Endothelial cell of umbilical vein (primary cell): ENCODE measurements at regions not wholly inside any gene's neighbourhood (a gene's known extent, or its start where the extent isn't known, plus 50 kb on each side); places are given as distances from the start of the nearest gene placed in this dataset.

Experiments used
- BruUV-seq: library from RNA; stranded (reverse); fragments of 400-500 nt; replicated peaks from 2 replicates; lab custom pipeline; 2021; lab: Mats Ljungman, UMichigan
- CTCF ChIA-PET: fragments of 300-600, 350-600 bp; sonication (Branson Sonifier 250); formaldehyde crosslinking; loops from one replicate; lab custom pipeline; 2021; ENCODE audit warnings: antibody characterized with exemption, inconsistent platforms; lab: Charles Lee
- POLR2A ChIA-PET: fragments of 300-600, 350-600 bp; sonication (Branson Sonifier 250); formaldehyde crosslinking; loops from one replicate; lab custom pipeline; 2021; ENCODE audit warnings: antibody characterized with exemption, inconsistent platforms; lab: Charles Lee
- DNase-seq: peaks from one replicate; pipeline ENCODE4 v3.0.0-alpha.2; 2011; ENCODE audit warnings: low read depth, low spot score
- FAIRE-seq: peaks from 2 replicates; lab custom pipeline; 2011; peaks lifted over from hg19 to GRCh38; lab: Jason Lieb, UNC
- H2AFZ ChIP-seq: 2 replicates; pipeline ENCODE4 v1.6.0; 2012; ENCODE audit warnings: low read depth, low read length, control low read depth, inconsistent platforms
- H3K27ac ChIP-seq: 2 replicates; pipeline ENCODE4 v1.5.1; 2011; ENCODE audit warnings: low read depth, mild to moderate bottlenecking, control low read depth, low read length, moderate library complexity; ENCODE audit not compliant: insufficient read depth
- H3K27me3 ChIP-seq, 2 experiments: 2 replicates each; pipeline versions ENCODE4 v1.6.0 to v1.6.1; 2011; ENCODE audit warnings: low read length in 2 of 2, mixed read lengths in 1 of 2; ENCODE audit not compliant: control insufficient read depth in 2 of 2, insufficient read depth in 2 of 2
- H3K36me3 ChIP-seq, 2 experiments: 2 replicates in 1 of 2; 3 replicates in 1 of 2; pipeline ENCODE4 v1.5.1; 2011; ENCODE audit warnings: low read length in 2 of 2, mild to moderate bottlenecking in 1 of 2, moderate library complexity in 1 of 2; ENCODE audit not compliant: control insufficient read depth in 2 of 2, insufficient read depth in 2 of 2; ENCODE audit errors: extremely low read depth in 1 of 2
- H3K4me1 ChIP-seq: 3 replicates; pipeline ENCODE4 v1.5.1; 2011; ENCODE audit warnings: mild to moderate bottlenecking, low read length; ENCODE audit not compliant: control insufficient read depth, insufficient read depth; ENCODE audit errors: extremely low read depth
- H3K4me2 ChIP-seq: 2 replicates; pipeline ENCODE4 v1.6.1; 2011; ENCODE audit warnings: low read length, control low read depth, mixed read lengths; ENCODE audit not compliant: insufficient read depth
- H3K4me3 ChIP-seq, 3 experiments: fragments of 200-600 bp in 1 of 3; sonication (generic), shearing (Covaris generic) in 1 of 3; replicated peaks in 1 of 3; 2 replicates each; pipeline ENCODE4 v1.5.1; 2011 to 2016; ENCODE audit warnings: control low read depth in 3 of 3, low read length in 3 of 3, mild to moderate bottlenecking in 2 of 3, inconsistent platforms in 1 of 3, low read depth in 1 of 3, moderate library complexity in 1 of 3; ENCODE audit not compliant: insufficient read depth in 1 of 3
- H3K79me2 ChIP-seq: 2 replicates; pipeline ENCODE4 v1.6.0; 2012; ENCODE audit warnings: low read length, inconsistent platforms; ENCODE audit not compliant: control insufficient read depth, insufficient read depth
- H3K9ac ChIP-seq: replicated peaks from 2 replicates; pipeline ENCODE3; 2011; ENCODE audit warnings: low read length, control low read depth; ENCODE audit not compliant: insufficient read depth; ENCODE audit errors: extremely low read depth
- H3K9me1 ChIP-seq: replicated peaks from 3 replicates; pipeline ENCODE4 v1.6.0; 2011; ENCODE audit warnings: mild to moderate bottlenecking, low read length; ENCODE audit not compliant: control insufficient read depth, insufficient read depth; ENCODE audit errors: extremely low read depth
- H3K9me3 ChIP-seq: replicated peaks from 2 replicates; pipeline ENCODE4 v1.5.1; 2012; ENCODE audit warnings: low read length, inconsistent platforms; ENCODE audit not compliant: control insufficient read depth, insufficient read depth
- H4K20me1 ChIP-seq: replicated peaks from 2 replicates; pipeline ENCODE3; 2011; ENCODE audit warnings: mild to moderate bottlenecking, low read length; ENCODE audit not compliant: control insufficient read depth, insufficient read depth; ENCODE audit errors: extremely low read depth
- EZH2 ChIP-seq: IDR thresholded peaks from 2 replicates; pipeline ENCODE4 v1.6.1; 2012; ENCODE audit warnings: borderline replicate concordance, low read depth, mild to moderate bottlenecking, moderate library complexity, low read length, inconsistent platforms; ENCODE audit not compliant: severe bottlenecking
- FOS ChIP-seq: IDR thresholded peaks from 2 replicates; pipeline ENCODE4 v1.6.1; 2011; ENCODE audit warnings: mild to moderate bottlenecking, low read length, moderate library complexity, borderline replicate concordance; ENCODE audit not compliant: insufficient read depth
- GATA2 ChIP-seq: IDR thresholded peaks from 2 replicates; pipeline ENCODE4 v1.7.0; 2011; ENCODE audit warnings: low read depth, mild to moderate bottlenecking, moderate library complexity, mixed read lengths, low read length; ENCODE audit not compliant: insufficient read length, insufficient read depth
- JUN ChIP-seq: IDR thresholded peaks from 2 replicates; pipeline ENCODE4 v1.6.1; 2011; ENCODE audit warnings: borderline replicate concordance, low read depth; ENCODE audit not compliant: insufficient read length, insufficient read depth
- MAX ChIP-seq: IDR thresholded peaks from 2 replicates; pipeline ENCODE4 v1.6.1; 2011; ENCODE audit not compliant: insufficient read depth, insufficient read length
- MYC ChIP-seq: IDR thresholded peaks from one replicate; pipeline ENCODE4 v1.6.1; 2011; ENCODE audit warnings: mild to moderate bottlenecking, low read depth, low read length
- POLR2A ChIP-seq: IDR thresholded peaks from 2 replicates; pipeline ENCODE4 v1.6.1; 2012; ENCODE audit warnings: low read depth, mild to moderate bottlenecking, control low read depth, low read length
- POLR2AphosphoS5 ChIP-seq: IDR thresholded peaks from 2 replicates; pipeline ENCODE4 v1.6.1; 2012; ENCODE audit warnings: low read depth, mild to moderate bottlenecking, control low read depth, low read length, moderate library complexity; ENCODE audit not compliant: insufficient read depth
- dilution Hi-C: fragments of 300-500 bp; cut with MboI; formaldehyde crosslinking; loops from one replicate; pipeline ENCODE4 v1.15.0; 2019; ENCODE audit warnings: low sequenced_read_pairs; ENCODE audit not compliant: extremely low pct_ligation_motif_present
- intact Hi-C: fragments of 100-400 bp; cut with micrococcal nuclease; formaldehyde crosslinking; loops from one replicate; pipeline ENCODE4 v1.10.0; 2022
- TF ChIP-seq, protein P1 (sequence below), 2 donors: IDR thresholded peaks; 1 replicate in 1 of 2; 2 replicates in 1 of 2; pipeline ENCODE4 v1.5.1; 2011; ENCODE audit warnings: low read length in 2 of 2, mild to moderate bottlenecking in 2 of 2, moderate library complexity in 2 of 2, control low read depth in 1 of 2, inconsistent platforms in 1 of 2, low read depth in 1 of 2; ENCODE audit not compliant: insufficient read depth in 1 of 2; ENCODE audit errors: extremely low read depth in 1 of 2

DNA sequence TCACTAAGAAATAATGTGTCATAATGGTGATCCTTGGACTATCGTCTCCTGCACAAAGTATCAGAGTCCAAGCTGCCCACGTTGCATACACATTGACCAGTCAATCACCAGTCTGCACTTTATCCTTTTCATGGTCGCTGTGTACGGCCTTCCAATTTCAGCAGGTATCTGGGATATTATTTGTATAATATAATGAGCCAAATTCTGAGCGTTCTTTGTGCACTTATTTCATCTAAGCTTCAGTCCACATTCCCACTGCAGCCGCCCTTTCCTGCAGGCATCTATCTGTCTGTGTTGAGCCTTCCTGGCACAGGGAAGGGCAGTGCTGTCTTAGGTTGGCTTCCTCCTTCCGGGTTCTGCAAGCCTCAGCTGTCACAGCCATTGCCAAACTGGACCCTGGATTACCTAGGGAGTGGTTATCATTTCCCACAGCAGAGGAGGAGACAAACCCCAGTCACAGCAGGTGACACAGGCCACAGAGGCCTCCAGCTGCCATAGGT lies 174.3 kb downstream of the TTLL2 start:
- H3K9ac ChIP-seq: no peak overlapping the region
- DNase-seq (no peak), FAIRE-seq (no peak)
- BruUV-seq: no TSS peak
- TF ChIP-seq GATA2: no peak
- no peak for TF ChIP-seq FOS
- no peak for TF ChIP-seq POLR2A
- TF ChIP-seq EZH2: no peak
- no peak for TF ChIP-seq MYC
- TF ChIP-seq POLR2AphosphoS5: no peak
- TF ChIP-seq JUN: no peak
- TF ChIP-seq, protein P1, sequence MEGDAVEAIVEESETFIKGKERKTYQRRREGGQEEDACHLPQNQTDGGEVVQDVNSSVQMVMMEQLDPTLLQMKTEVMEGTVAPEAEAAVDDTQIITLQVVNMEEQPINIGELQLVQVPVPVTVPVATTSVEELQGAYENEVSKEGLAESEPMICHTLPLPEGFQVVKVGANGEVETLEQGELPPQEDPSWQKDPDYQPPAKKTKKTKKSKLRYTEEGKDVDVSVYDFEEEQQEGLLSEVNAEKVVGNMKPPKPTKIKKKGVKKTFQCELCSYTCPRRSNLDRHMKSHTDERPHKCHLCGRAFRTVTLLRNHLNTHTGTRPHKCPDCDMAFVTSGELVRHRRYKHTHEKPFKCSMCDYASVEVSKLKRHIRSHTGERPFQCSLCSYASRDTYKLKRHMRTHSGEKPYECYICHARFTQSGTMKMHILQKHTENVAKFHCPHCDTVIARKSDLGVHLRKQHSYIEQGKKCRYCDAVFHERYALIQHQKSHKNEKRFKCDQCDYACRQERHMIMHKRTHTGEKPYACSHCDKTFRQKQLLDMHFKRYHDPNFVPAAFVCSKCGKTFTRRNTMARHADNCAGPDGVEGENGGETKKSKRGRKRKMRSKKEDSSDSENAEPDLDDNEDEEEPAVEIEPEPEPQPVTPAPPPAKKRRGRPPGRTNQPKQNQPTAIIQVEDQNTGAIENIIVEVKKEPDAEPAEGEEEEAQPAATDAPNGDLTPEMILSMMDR (IDR thresholded peaks at IDR 0.05; ENCODE audit: extremely low read depth in 1 of 2, insufficient read depth in 1 of 2, low read depth in 1 of 2, low read length in 2 of 2): no peak
- no peak for TF ChIP-seq MAX
- H4K20me1 ChIP-seq: no peaks in the 10 kb centered on the region
- dilution Hi-C loops (no loop called here), intact Hi-C loops (no loop called here)
- no peaks in the 10 kb centered on the region for H3K4me1 ChIP-seq
- ChIA-PET CTCF (no interaction called here), POLR2A (no interaction called here)
- H2AFZ ChIP-seq: no peak overlapping the region
- no peaks in the 10 kb centered on the region for H3K9me3 ChIP-seq
- H3K4me2 ChIP-seq: no peak overlapping the region
- H3K4me3 ChIP-seq: no peak overlapping the region
- H3K36me3 ChIP-seq: no peaks in the 10 kb centered on the region
- H3K27ac ChIP-seq: no peak overlapping the region
- H3K9me1 ChIP-seq: no peaks in the 10 kb centered on the region
- no peaks in the 10 kb centered on the region for H3K79me2 ChIP-seq
- H3K27me3 ChIP-seq: no peaks in the 10 kb centered on the region
